HEK293 (cell line): ENCODE measurements at regions not wholly inside any gene's neighbourhood (a gene's known extent, or its start where the extent isn't known, plus 50 kb on each side); places are given as distances from the start of the nearest gene placed in this dataset.
A peak's percentile ranks its signal among the peaks of the same experiment; 100 is the strongest.

ENCODE experiments used
- BCL11A ChIP-seq: fragments of 450-650 bp; formaldehyde crosslinking; IDR thresholded peaks from 2 replicates; pipeline ENCODE4 v1.5.1; 2016; ENCODE audit warnings: low read depth, missing biosample characterization, missing genetic modification characterization
- BCL11B ChIP-seq: fragments of 450-650 bp; formaldehyde crosslinking; IDR thresholded peaks from 2 replicates; pipeline ENCODE4 v1.5.1; 2016; ENCODE audit warnings: low read depth, missing biosample characterization, missing genetic modification characterization
- GFI1B ChIP-seq: fragments of 450-650 bp; formaldehyde crosslinking; IDR thresholded peaks from 2 replicates; pipeline ENCODE4 v1.5.1; 2016; ENCODE audit warnings: missing biosample characterization, missing genetic modification characterization
- IKZF3 ChIP-seq: fragments of 450-650 bp; IDR thresholded peaks from 2 replicates; pipeline ENCODE4 v1.5.0; 2018; ENCODE audit warnings: missing biosample characterization, mild to moderate bottlenecking, missing genetic modification characterization, moderate library complexity
- KLF8 ChIP-seq: fragments of 450-650 bp; formaldehyde crosslinking; IDR thresholded peaks from 2 replicates; pipeline ENCODE4 v1.5.1; 2016; ENCODE audit warnings: missing biosample characterization, missing genetic modification characterization
- PRDM10 ChIP-seq: fragments of 450-650 bp; formaldehyde crosslinking; IDR thresholded peaks from 2 replicates; pipeline ENCODE4 v1.5.1; 2016; ENCODE audit warnings: missing biosample characterization, missing genetic modification characterization
- SP3 ChIP-seq: fragments of 450-650 bp; formaldehyde crosslinking; IDR thresholded peaks from 2 replicates; pipeline ENCODE4 v1.5.1; 2016; ENCODE audit warnings: missing biosample characterization, missing genetic modification characterization
- TRIM28 ChIP-seq: IDR thresholded peaks from 2 replicates; pipeline ENCODE4 v1.6.1; 2011; ENCODE audit warnings: low read length, control low read depth, borderline replicate concordance
- ZBTB44 ChIP-seq: fragments of 450-650 bp; IDR thresholded peaks from 2 replicates; pipeline ENCODE4 v1.5.1; 2018; ENCODE audit warnings: missing biosample characterization, mild to moderate bottlenecking, missing genetic modification characterization
- ZBTB49 ChIP-seq: fragments of 450-650 bp; formaldehyde crosslinking; IDR thresholded peaks from 2 replicates; pipeline ENCODE4 v1.5.1; 2016; ENCODE audit warnings: missing biosample characterization, missing genetic modification characterization, low read depth
- ZNF2 ChIP-seq: fragments of 450-650 bp; formaldehyde crosslinking; IDR thresholded peaks from 2 replicates; pipeline ENCODE4 v1.5.1; 2016; ENCODE audit warnings: missing biosample characterization, missing genetic modification characterization
- ZNF416 ChIP-seq: fragments of 450-650 bp; formaldehyde crosslinking; IDR thresholded peaks from 2 replicates; pipeline ENCODE4 v1.5.1; 2016; ENCODE audit warnings: missing biosample characterization, missing genetic modification characterization
- ZNF449 ChIP-seq: fragments of 450-650 bp; formaldehyde crosslinking; IDR thresholded peaks from 2 replicates; pipeline ENCODE4 v1.5.1; 2017; ENCODE audit warnings: missing biosample characterization, mild to moderate bottlenecking, missing genetic modification characterization, moderate library complexity
- ZNF501 ChIP-seq: fragments of 450-650 bp; formaldehyde crosslinking; IDR thresholded peaks from 2 replicates; pipeline ENCODE4 v1.5.1; 2016; ENCODE audit warnings: missing biosample characterization, missing genetic modification characterization
- ZNF521 ChIP-seq: fragments of 450-650 bp; formaldehyde crosslinking; IDR thresholded peaks from 2 replicates; pipeline ENCODE4 v1.5.1; 2017; ENCODE audit warnings: missing biosample characterization, mild to moderate bottlenecking, missing genetic modification characterization
- ZNF555 ChIP-seq: fragments of 450-650 bp; formaldehyde crosslinking; conservative IDR thresholded peaks from 2 replicates; pipeline ENCODE4 v1.5.1; 2017; ENCODE audit warnings: missing biosample characterization, mild to moderate bottlenecking, missing genetic modification characterization, inconsistent platforms
- ZNF629 ChIP-seq: fragments of 450-650 bp; formaldehyde crosslinking; IDR thresholded peaks from 2 replicates; pipeline ENCODE4 v1.5.1; 2017; ENCODE audit warnings: missing biosample characterization, missing genetic modification characterization
- ZNF664 ChIP-seq: fragments of 450-650 bp; formaldehyde crosslinking; IDR thresholded peaks from 2 replicates; pipeline ENCODE4 v1.5.1; 2016; ENCODE audit warnings: missing biosample characterization, missing genetic modification characterization
- ZNF776 ChIP-seq: fragments of 450-650 bp; formaldehyde crosslinking; IDR thresholded peaks from 2 replicates; pipeline ENCODE4 v1.5.0; 2017; ENCODE audit warnings: missing biosample characterization, missing genetic modification characterization, borderline replicate concordance
- ZNF843 ChIP-seq: fragments of 450-650 bp; formaldehyde crosslinking; IDR thresholded peaks from 2 replicates; pipeline ENCODE4 v1.5.1; 2016; ENCODE audit warnings: missing biosample characterization, missing genetic modification characterization
- TF ChIP-seq, protein P1 (sequence below): fragments of 450-650 bp; formaldehyde crosslinking; conservative IDR thresholded peaks from 2 replicates; pipeline ENCODE4 v1.5.1; 2016; ENCODE audit warnings: low read depth, missing biosample characterization, missing genetic modification characterization

DNA sequence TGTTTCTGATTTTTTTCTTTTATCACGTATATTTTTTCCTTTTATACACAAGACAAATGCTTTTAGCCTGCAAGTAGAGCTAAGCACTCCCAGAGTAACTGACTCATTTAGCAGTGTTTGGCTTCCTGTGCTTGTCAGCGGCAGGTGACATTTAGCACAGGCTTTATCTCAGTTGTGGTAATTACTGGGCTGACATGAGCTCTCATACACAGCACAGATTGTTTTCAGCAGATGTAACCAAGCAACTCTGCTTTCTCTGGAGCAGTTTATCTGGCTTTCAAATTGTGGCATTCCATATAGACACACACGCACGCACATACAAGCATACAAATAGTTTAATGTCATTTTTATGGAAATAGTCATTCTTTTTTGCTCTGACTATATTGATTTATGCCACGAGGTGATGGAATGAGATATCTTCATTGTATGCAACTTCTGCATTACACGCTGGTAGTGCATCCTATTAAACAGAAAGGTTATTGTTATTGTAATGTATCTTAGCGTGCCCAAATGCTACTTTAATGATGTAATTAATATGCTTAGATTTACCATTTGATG, 379.0 kb upstream of the GRAMD2B start (continued):
- TF ChIP-seq ZBTB49 (tag by site-specific recombination) (no peak), BCL11B (tag by site-specific recombination) (peak; percentile 60), ZNF521 (tag by site-specific recombination) (no peak), ZNF2 (tag by site-specific recombination) (0 out of 2 replicates have a peak, but pooled peaks have one; percentile 45), ZNF416 (tag by site-specific recombination) (no peak), PRDM10 (tag by site-specific recombination) (peak; percentile 64), BCL11A (tag by site-specific recombination) (peak; percentile 81), ZNF664 (tag by site-specific recombination) (no peak), TRIM28 (peak; percentile 32; the same call in 1 of the 2 replicates), ZNF776 (tag by site-specific recombination) (no peak), IKZF3 (tag by site-specific recombination) (peak; percentile 93), ZNF629 (tag by site-specific recombination) (peak; percentile 72), KLF8 (tag by site-specific recombination) (0 out of 2 replicates have a peak, but pooled peaks have one; percentile 42), ZNF501 (0 out of 2 replicates have a peak, but pooled peaks have one; percentile 17), ZNF449 (tag by site-specific recombination) (no peak), ZNF555 (tag by site-specific recombination) (no peak), GFI1B (tag by site-specific recombination) (peak; percentile 95), ZBTB44 (tag by site-specific recombination) (peak; percentile 92), SP3 (tag by site-specific recombination) (peak; percentile 28; the same call in 1 of the 2 replicates), ZNF843 (tag by site-specific recombination) (peak; percentile 86; the same call in 1 of the 2 replicates)
- TF ChIP-seq, protein P1, sequence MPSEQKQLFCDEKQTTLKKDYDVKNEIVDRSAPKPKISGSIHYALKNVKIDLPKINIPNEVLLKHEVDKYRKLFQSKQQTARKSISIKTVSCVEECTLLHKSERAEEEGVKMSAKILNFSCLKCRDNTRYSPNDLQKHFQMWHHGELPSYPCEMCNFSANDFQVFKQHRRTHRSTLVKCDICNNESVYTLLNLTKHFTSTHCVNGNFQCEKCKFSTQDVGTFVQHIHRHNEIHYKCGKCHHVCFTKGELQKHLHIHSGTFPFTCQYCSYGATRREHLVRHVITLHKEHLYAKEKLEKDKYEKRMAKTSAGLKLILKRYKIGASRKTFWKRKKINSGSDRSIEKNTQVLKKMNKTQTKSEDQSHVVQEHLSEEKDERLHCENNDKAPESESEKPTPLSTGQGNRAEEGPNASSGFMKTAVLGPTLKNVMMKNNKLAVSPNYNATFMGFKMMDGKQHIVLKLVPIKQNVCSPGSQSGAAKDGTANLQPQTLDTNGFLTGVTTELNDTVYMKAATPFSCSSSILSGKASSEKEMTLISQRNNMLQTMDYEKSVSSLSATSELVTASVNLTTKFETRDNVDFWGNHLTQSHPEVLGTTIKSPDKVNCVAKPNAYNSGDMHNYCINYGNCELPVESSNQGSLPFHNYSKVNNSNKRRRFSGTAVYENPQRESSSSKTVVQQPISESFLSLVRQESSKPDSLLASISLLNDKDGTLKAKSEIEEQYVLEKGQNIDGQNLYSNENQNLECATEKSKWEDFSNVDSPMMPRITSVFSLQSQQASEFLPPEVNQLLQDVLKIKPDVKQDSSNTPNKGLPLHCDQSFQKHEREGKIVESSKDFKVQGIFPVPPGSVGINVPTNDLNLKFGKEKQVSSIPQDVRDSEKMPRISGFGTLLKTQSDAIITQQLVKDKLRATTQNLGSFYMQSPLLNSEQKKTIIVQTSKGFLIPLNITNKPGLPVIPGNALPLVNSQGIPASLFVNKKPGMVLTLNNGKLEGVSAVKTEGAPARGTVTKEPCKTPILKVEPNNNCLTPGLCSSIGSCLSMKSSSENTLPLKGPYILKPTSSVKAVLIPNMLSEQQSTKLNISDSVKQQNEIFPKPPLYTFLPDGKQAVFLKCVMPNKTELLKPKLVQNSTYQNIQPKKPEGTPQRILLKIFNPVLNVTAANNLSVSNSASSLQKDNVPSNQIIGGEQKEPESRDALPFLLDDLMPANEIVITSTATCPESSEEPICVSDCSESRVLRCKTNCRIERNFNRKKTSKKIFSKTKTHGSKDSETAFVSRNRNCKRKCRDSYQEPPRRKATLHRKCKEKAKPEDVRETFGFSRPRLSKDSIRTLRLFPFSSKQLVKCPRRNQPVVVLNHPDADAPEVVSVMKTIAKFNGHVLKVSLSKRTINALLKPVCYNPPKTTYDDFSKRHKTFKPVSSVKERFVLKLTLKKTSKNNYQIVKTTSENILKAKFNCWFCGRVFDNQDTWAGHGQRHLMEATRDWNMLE (tag by site-specific recombination): 0 out of 2 replicates have a peak, but pooled peaks have one; percentile 9
